ENCODE measurements at regions not wholly inside any gene's neighbourhood (a gene's known extent, or its start where the extent isn't known, plus 50 kb on each side); places are given as distances from the start of the nearest gene placed in this dataset.

GRCh38 chr3:162978136-162978535, 1481.5 kb downstream of the OTOL1 start:
- no peak overlapping the region for H3K4ac ChIP-seq (ENCODE audit: low read depth, low read length)
- H3K36me3 Mint-ChIP-seq (ENCODE audit: insufficient read depth in 1 of 3, low read depth in 3 of 3) = no peaks in the 10 kb centered on the region; a peak in 1 of 7 replicates
- TF ChIP-seq CTCF (conservative IDR thresholded peaks at IDR 0.05) = no peak
- H3K9me3 ChIP-seq (ENCODE audit: control insufficient read depth, low read depth, low read length) = no peaks in the 10 kb centered on the region
- H3K27ac ChIP-seq (ENCODE audit: insufficient read length, low read depth, low read length) = no peak overlapping the region
- DNase-seq = no peak
- no peaks in the 10 kb centered on the region for H3K4me1 ChIP-seq (ENCODE audit: insufficient read depth, low read length)
- no peak overlapping the region for H3K18ac ChIP-seq (ENCODE audit: insufficient read length, low read depth, low read length)
- no peak overlapping the region for H2AFZ ChIP-seq (ENCODE audit: low read length)
- no peaks in the 10 kb centered on the region for H3K4me1 Mint-ChIP-seq
- H4K5ac ChIP-seq (ENCODE audit: insufficient read length, low read depth, low read length) = no peak overlapping the region
- WGBS (ENCODE audit: extremely low coverage, insufficient read length, low lambda C conversion rate) = no CpG with 5 or more reads among the region's 2 CpGs
- no peak overlapping the region for H3K4me2 ChIP-seq (ENCODE audit: insufficient read depth, insufficient read length, low read length)
- no peaks in the 10 kb centered on the region for H3K27me3 ChIP-seq (ENCODE audit: insufficient read depth, low read length)
- H4K8ac ChIP-seq (replicated peaks; ENCODE audit: insufficient read length, low read depth, low read length) = no peak overlapping the region
- H2BK5ac ChIP-seq (ENCODE audit: insufficient read length, low read length) = no peak overlapping the region
- H3K9me3 Mint-ChIP-seq = peaks cover 6 to 7% of the 10 kb centered on the region in 2 experiments; a peak in 4 of 5 replicates
- no peak overlapping the region for H3K56ac ChIP-seq (ENCODE audit: insufficient read length, low read depth, low read length)
- no peak overlapping the region for H3T11ph ChIP-seq (ENCODE audit: low read length)
- no peak overlapping the region for H2BK15ac ChIP-seq (ENCODE audit: low read depth, low read length)
- no peak overlapping the region for H3K14ac ChIP-seq (ENCODE audit: insufficient read depth, low read length)
- no peaks in the 10 kb centered on the region; the same call in 1 of the 2 replicates for H3K27me3 Mint-ChIP-seq (ENCODE audit: low read depth)
- no peaks in the 10 kb centered on the region for H3K79me1 ChIP-seq (ENCODE audit: insufficient read depth, low read depth, low read length, poor library complexity, severe bottlenecking)
- no peak overlapping the region for H2BK12ac ChIP-seq (ENCODE audit: insufficient read length, low read depth, low read length)
- H3K4me3 Mint-ChIP-seq = no peak overlapping the region
- H3K79me2 ChIP-seq (ENCODE audit: insufficient read depth, low read length) = no peaks in the 10 kb centered on the region
- no peaks in the 10 kb centered on the region for H4K20me1 ChIP-seq (ENCODE audit: control insufficient read depth, insufficient read depth, insufficient read length)
- H3K9ac ChIP-seq (ENCODE audit: extremely low read depth, insufficient read length, low read length) = no peak overlapping the region
- no peak overlapping the region for H2AK5ac ChIP-seq (ENCODE audit: insufficient read length, low read length)
- H2BK120ac ChIP-seq (ENCODE audit: low read depth, low read length, poor library complexity, severe bottlenecking) = no peak overlapping the region
- H3K27ac Mint-ChIP-seq = no peak overlapping the region
- no peak overlapping the region for H3K23ac ChIP-seq (ENCODE audit: insufficient read length, low read depth, low read length)
- no peak overlapping the region for H2BK20ac ChIP-seq (ENCODE audit: low read depth, low read length, poor library complexity, severe bottlenecking)
- no peaks in the 10 kb centered on the region for H3K23me2 ChIP-seq (ENCODE audit: insufficient read length, low read depth, low read length, poor library complexity, severe bottlenecking)
- no peak overlapping the region for H4K91ac ChIP-seq (ENCODE audit: insufficient read length, low read depth, low read length)

Measured in H9 (cell line).